ENCODE measurements at regions not wholly inside any gene's neighbourhood (a gene's known extent, or its start where the extent isn't known, plus 50 kb on each side); places are given as distances from the start of the nearest gene placed in this dataset.

DNA sequence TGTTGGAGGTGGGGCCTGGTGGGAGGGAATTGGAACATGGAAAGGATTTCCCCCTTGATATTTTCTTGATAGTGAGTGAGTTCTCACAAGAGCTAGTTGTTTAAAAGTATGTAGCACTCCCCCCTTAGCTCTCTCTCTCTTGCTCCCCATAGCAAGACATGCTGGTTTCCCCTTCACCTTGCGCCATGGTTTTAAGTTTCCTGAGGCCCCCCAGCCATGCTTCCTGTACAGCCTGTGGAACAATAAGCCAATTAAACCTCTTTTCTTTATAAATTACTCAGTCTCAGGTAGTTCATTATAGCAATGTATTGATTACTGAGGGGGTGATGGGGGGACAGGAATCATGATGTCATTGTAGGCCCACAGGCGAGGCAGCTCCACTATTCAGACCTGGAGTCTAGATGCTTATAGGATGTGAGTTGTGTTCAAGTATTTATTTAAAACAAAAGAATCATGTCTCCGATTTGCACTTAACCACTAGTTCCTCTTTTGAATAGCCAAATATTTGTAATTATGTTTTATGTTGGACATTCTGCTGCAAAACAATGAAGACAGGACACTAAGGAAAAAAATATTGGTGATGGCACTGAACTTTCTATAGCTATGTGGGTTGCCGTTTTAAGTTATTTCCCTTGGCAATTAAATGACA lies 156.6 kb downstream of the TMEM38B start:
- TF ChIP-seq E2F5 (CRISPR knock-in tag; IDR thresholded peaks at IDR 0.05) (no peak), ELF4 (CRISPR knock-in tag; IDR thresholded peaks at IDR 0.05; ENCODE audit: low read depth) (no peak), ZNF423 (CRISPR knock-in tag; IDR thresholded peaks at IDR 0.05) (no peak), SP1 (CRISPR knock-in tag; conservative IDR thresholded peaks at IDR 0.05) (no peak), ZNF263 (CRISPR knock-in tag; IDR thresholded peaks at IDR 0.05; ENCODE audit: low read depth) (no peak), ETV6 (CRISPR knock-in tag; IDR thresholded peaks at IDR 0.05) (no peak)
- TF ChIP-seq, protein P1, sequence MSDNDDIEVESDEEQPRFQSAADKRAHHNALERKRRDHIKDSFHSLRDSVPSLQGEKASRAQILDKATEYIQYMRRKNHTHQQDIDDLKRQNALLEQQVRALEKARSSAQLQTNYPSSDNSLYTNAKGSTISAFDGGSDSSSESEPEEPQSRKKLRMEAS (CRISPR knock-in tag; IDR thresholded peaks at IDR 0.05), result no peak
- TF ChIP-seq, protein P2, sequence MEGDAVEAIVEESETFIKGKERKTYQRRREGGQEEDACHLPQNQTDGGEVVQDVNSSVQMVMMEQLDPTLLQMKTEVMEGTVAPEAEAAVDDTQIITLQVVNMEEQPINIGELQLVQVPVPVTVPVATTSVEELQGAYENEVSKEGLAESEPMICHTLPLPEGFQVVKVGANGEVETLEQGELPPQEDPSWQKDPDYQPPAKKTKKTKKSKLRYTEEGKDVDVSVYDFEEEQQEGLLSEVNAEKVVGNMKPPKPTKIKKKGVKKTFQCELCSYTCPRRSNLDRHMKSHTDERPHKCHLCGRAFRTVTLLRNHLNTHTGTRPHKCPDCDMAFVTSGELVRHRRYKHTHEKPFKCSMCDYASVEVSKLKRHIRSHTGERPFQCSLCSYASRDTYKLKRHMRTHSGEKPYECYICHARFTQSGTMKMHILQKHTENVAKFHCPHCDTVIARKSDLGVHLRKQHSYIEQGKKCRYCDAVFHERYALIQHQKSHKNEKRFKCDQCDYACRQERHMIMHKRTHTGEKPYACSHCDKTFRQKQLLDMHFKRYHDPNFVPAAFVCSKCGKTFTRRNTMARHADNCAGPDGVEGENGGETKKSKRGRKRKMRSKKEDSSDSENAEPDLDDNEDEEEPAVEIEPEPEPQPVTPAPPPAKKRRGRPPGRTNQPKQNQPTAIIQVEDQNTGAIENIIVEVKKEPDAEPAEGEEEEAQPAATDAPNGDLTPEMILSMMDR (IDR thresholded peaks at IDR 0.05), result no peak
- TF ChIP-seq, protein P3, sequence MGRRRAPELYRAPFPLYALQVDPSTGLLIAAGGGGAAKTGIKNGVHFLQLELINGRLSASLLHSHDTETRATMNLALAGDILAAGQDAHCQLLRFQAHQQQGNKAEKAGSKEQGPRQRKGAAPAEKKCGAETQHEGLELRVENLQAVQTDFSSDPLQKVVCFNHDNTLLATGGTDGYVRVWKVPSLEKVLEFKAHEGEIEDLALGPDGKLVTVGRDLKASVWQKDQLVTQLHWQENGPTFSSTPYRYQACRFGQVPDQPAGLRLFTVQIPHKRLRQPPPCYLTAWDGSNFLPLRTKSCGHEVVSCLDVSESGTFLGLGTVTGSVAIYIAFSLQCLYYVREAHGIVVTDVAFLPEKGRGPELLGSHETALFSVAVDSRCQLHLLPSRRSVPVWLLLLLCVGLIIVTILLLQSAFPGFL (CRISPR knock-in tag; IDR thresholded peaks at IDR 0.05; ENCODE audit: borderline replicate concordance), result no peak
- TF ChIP-seq, protein P4, sequence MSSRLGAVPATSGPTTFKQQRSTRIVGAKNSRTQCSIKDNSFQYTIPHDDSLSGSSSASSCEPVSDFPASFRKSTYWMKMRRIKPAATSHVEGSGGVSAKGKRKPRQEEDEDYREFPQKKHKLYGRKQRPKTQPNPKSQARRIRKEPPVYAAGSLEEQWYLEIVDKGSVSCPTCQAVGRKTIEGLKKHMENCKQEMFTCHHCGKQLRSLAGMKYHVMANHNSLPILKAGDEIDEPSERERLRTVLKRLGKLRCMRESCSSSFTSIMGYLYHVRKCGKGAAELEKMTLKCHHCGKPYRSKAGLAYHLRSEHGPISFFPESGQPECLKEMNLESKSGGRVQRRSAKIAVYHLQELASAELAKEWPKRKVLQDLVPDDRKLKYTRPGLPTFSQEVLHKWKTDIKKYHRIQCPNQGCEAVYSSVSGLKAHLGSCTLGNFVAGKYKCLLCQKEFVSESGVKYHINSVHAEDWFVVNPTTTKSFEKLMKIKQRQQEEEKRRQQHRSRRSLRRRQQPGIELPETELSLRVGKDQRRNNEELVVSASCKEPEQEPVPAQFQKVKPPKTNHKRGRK (CRISPR knock-in tag; IDR thresholded peaks at IDR 0.05; ENCODE audit: borderline replicate concordance), result no peak

Measured in WTC11 (cell line).